ENCODE measurements at regions not wholly inside any gene's neighbourhood (a gene's known extent, or its start where the extent isn't known, plus 50 kb on each side); places are given as distances from the start of the nearest gene placed in this dataset.
"Not testable (repeated sequence)": the region's sequence is repeated elsewhere in the genome, so short reads cannot be mapped to it uniquely, and the experiment has no call there.

DNA sequence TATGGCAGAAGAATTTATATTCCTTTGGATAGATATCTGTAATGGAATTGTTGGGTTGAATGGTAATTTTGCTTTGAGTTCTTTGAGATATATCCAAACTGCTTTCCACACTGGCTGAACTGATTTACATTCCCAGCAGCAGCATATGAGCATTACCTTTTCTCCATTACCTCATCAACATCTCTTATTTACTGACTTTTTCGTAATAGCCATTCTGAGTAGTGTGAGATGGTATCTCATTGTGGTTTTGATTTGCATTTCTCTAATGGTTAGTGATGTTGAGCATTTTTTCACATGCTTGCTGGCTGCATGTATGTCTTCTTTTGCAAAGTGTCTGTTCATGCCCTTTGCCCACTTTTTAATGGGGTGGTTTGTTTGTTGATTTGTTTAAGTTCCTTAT, 404.5 kb downstream of the SUCLG1 start:
- DNase-seq, result not testable (repeated sequence)

DNA sequence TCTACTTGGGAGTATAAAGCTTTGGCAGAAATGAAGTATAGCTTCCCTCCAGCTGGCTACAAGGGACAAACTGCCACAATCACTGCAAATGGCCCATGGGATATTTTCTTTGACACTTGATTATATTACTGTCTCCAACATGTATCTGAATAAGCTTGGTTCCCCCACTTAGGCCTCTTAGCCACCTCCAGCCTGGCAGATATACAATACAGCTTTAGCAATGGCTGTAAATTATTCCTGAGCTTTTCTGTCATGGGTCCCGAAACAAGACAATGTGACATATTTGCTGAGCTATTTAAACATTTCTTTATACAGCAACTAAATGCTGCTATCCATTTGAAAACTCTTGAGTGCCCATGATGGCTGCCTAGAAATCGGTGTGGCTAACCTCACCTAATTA, 406.2 kb downstream of the SUCLG1 start:
- DNase-seq, result no peak

DNA sequence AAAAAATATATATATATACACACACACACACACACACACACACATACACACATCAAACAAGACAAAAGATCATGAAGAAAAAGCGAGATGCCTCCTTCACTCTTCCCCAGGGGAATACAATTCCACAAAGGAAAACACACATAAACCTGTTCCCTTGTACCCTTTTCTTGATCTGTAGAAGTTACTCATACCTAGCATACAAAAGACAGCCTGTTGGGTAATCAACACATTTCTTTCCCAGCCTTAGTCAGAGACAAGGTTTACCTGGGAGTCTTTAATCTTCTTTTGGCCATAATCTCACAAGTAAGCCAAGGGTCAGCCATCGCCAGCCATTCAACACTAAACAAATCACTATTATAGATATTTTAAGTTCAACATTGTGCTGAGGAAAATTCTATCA, 407.0 kb downstream of the SUCLG1 start:
- DNase-seq, result no peak

DNA sequence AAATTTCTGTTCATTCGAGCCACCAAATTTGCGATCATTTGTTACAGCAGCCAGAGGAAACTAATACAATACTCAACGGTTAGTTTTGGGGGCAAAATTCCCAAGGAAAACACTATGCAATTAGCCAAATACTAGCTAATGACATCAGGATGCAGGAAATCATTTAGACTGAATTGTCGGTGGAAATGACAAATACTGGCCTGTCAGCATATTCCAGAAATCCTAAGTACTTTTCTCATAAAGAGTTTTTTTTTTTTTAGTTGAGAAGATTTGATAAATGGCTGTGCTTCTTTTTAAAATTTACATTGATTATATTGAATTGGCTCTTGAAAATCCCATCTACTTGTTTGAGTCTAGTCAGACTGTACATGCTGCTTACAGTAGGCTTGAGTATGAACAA, 410.1 kb downstream of the SUCLG1 start:
- no peak for DNase-seq

DNA sequence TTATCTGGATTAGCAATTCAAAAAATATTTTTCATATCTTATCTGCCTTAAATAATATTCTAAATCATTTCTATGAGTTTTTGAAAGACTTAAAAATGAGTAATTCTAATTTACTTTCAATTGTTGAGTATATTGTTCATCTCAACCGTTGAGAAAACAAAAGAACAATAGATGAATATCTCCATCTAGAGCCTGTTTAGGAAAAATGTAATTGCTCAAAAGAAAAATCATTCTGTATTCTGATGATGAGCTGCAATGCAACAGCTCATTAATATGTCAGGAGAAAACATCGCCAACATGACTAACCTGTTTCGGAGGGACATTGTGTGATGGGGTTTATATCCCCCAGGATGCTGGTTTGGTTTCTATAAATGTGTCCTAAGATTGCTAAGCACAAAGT, 417.6 kb downstream of the SUCLG1 start:
- no peak for DNase-seq

DNA sequence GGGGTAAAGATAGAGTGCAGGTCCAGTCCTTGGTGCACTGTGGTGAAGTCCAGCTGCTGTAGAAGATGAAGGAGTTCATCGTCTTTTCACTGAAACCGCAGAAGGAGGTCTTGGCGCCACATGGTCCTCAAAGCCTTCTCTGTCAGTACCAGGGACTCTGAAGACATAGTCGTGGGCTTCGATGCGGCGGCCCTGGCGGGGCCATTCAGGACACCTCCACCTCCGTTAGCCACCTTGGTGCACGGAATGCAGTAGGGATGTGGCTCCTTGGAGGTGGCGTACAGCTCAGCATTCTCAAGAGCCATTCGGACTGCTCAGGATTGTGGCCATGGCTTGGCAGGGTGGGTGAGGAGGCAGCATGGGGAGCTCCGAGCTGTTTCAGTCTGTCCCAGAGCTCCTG, 418.8 kb downstream of the SUCLG1 start:
- DNase-seq, result no peak

DNA sequence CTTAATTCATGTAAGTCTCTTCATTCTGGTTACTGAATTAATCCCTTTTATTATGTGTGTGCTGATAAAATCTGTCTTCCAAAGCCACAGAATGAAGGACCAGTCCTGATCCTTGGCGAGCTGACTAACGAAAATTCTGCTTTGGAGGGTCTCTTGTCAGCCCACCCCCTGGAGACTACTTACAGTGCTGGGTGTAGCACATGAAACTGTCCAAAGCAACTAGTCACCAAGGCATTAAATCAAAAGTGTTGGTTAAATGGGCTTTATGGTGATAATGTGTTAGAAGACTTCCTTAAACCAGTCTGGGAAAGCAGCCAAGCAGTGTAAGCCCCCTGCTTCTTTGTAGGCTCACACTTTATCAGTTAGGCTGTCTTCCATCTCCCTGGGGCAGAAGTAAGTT, 420.2 kb downstream of the SUCLG1 start:
- no peak for DNase-seq

DNA sequence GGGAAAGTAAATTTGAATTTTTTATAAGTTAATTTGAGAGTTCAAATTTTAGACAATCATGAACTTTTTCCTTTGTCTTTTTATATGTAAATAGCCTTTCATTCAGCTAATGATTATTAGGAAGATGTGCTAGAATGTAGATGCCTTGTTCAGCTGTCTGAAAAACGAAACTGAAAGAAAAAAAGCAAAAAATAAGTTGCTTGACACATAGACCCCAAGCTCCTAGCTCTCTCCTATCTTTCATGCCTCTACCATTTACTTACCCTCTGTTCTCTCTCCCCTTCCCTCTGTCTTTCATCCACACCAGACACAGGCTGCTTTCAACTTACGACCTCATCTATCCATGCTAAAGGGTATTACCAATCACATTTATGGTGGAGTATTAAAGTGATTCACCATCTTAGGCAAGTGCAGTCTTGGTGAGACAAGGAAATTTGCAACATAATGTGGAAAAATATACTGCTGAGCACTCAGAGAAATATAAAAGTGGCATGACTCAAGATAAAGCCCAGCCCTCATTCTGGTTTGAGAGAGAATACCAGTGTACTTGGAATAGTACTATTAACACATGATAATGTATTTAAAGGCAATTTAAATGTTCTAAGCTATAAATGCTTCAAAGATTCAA, 425.6 kb downstream of the SUCLG1 start:
- no peak for DNase-seq

DNA sequence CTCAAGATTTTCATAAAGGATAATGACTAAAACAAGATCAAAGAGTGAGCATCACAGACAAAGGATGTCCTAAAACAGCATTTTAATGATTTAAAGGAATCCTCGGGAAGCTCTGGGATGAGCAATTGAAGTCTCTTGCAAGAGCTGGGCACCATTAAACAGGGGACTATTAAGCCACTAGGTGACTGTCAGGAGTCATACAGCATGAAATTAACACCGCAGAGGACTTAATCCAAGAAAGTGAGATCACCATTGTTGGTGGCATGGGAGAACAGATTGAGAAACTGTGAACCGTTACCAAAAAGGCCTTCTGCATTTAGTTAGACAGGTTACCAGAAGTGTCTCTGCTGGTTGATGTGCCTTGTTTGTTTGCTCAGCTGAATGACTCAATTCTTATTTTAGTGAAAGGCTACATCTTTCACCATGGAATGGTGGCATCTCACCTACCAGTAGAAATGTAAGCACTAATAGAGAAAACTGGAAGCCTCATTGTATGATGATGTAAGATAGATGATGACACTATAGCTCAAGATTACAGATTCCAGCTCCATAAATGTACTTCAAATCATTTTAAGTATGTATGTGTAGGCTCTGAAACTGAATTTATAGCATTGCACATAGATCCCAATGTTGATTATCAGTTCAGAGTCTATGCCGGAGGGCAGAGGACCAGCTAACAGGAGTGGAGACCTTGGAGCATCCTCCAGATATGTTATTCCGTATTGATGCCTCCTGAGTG, 427.6 kb downstream of the SUCLG1 start:
- no peak for DNase-seq

DNA sequence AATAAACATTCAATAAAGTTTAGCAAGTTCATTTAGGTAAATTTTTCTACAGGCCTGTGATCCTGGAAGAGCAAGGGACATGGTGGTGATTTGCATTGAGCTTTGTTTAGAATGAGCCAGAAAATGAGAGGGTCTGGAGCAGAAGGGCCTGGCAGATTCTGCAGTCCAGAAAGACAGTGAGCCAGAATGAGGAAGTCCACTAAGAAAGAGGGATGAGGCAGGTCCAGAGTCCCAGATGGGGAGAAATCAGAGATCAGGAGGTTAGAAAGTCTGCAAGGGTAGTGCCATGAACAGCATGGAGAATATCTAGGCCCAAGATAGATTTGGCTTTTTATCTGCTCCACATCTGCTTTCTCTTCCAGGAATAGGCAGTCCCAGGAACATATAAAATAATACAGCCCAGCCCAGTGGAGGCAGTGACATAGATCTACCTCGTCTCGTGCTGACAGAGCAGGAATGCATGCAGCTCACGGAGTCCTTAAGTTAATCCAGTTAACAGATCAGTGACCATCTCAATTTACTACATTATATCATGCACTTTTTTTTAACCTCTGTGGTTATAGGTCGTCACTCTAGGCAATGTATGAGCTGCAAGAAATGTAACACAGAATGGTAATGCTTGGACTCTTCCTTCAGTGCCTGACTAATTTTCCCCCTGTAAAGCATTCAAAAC, 429.0 kb downstream of the SUCLG1 start:
- no peak for DNase-seq

DNA sequence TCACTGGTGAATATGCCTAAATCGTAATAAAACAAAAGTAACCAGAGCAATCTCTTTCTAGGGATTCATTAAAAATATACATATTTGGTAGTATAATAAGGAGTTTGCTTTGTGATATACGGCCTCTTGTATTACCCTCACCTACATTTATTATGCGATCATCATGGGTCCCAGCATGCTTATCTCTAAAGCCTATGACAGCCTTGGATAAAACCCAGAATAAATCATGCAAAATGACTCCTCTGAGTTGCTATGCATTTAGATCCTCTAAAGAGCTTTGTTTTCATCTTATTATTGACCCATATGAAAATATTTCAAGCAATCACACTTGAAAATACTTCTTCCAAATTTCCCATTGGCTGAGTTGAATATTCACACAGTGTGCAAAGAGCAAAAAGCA, 432.3 kb downstream of the SUCLG1 start:
- no peak for DNase-seq

DNA sequence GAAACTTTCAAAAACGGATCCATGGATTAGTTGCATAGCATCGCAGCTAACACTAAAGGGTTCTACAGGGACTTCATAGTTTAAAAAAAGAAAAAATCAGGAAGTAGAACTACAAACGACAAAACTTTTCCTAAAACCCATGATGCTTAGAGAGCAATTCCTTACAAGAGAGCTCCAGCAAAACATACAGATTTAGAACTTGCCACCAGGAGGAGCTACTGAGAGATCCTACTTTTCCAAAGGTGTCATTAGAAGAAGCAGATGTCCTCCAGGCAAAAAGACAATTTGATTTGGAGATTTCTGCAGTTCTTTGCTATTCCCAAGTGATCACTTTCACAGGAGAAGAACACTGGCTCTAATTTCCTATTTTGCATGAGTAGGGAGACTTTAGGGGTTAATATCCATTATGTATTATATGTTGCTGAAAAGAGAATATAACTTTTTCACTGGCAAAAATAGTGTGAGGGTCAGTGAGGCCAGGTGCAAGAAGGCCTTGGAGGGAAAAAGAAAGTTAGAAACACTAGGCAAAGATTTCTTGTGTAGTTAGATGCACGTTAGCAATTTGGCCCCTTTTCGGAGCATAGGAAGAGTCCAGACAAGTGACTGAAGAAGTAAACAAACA, 436.2 kb downstream of the SUCLG1 start:
- peak in 8 of 51 donors; percentile 0 to 22 (median 4) for DNase-seq

DNA sequence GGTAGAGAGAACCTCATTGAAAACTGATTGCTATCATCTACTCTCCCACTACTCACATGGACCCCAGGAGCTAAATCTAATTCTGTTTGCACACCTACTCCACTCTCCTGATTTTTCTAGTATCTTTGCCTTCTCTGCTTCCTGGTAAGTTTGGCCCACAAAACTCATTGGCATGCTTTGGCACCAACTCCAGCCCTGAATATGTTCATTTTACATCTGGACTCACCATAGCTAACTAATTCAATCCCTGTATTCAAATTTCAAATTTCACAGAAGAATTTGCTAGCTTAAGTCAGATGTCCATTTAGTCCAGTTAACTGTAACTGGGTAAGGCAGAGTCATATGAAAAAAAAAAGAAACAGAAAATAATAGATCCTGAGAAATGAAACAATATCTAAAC, 442.1 kb downstream of the SUCLG1 start:
- no peak for DNase-seq

DNA sequence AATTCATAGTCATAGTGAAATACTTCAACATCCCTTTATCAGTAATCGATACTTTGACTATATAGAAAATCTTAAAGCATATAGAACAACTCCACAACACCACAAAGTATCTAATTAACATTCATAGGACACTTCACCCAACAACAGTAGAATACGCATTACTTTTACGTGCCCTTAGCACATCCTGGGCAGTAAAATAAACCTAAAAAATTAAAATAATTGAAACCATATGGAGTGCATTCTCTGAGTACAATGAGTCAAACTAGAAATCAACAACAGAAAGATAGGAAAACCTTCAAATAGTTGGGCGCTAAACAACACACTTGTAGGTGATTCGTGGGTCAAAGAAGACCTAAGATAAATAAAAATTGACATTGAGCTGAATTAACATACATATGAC, 442.9 kb downstream of the SUCLG1 start:
- DNase-seq, result no peak

DNA sequence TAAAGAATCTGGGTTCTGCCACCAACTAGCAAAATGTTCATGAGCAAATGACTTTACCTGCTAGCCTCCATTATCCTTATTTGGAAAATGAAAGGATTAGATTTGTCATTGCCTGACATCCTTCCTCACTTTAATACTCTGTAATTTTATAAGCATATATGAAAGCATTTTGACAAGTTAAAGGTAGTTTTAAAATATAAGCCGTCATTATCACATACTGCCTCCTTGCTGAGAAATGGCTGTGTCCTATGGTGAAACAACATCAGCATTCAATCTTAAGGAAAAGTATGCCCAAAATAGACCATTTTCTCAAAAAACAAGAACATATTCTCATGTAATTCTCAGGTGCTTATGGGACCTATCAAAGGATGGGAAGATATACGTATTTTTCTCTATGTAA, 461.2 kb downstream of the SUCLG1 start:
- no peak for DNase-seq

DNA sequence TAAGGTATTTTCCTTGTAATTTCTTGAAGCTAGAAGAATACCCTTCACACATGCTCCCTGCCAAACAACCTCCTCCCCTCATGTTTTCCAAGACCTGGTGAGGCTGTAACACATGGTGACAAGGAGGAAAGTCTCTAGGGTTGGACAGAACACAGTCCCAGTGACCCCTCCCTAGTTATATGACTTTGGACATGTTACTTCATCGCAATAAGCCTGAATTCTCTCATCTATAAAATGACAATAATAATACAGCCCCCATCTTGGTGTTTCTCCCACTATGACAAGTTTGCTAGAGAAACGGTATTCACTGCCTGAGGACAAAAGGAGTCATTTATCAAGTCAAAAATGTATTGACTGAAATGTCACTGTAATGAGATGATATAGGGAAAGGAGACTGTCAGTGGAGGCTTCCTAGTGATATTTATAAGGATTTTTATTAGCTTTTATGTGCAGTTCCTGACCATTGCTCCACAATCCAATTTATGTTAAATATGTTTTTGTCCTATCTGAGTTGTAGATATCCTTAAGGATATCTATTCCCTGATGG, 464.4 kb downstream of the SUCLG1 start:
- DNase-seq, result no peak

DNA sequence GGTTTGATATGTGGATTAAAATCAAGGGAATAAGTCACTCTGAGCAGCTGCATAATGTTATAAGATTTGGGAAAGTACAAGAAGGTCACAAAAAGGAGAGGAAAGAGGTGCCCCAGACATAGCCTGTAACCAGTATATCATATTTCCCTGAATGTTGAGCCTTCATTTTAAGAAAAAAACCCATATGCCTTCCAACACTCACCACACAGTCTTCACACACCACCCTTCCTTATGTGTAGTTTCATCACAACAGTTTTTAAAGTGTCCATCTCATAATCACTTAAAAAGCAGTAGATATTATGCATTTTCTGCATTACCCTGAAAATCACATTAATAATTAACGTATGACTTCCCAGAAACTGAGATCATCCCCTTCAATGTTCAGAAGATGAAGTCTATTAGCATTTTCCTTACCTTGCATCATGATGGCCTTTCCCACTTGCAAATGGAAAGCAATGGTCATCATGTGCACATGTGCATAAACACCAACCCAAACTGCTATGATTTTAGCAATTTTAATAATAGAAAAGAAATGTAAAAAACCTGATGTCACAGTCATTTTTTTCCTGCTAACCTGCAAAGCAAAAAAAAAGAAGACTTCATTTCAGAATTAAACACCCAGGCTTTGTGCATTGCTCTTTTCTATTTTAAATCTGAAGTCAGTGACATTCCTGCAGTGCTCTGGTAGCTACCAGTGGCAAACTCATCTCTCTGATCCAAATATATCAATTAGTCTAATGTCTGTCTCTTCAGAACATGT, 465.0 kb downstream of the SUCLG1 start:
- DNase-seq, result no peak

DNA sequence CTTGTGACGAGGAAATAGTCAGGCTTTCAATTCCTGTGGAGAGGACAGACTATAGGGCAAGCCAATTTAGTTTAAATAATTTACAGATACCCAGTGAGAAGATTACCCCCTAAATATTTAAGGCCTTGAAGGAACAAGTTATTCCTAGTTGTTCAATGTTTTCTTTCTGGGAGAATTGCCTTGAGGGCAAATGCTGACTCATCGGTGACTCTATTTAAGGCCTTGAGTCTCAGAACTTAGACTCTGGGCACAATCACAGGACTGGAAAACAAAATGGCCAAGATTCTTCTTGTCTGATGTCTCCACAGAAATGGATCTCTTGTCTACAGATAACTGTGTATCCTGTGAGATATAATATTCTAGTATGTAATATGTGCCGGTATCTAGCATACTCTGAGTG, 467.1 kb downstream of the SUCLG1 start:
- no peak for DNase-seq

DNA sequence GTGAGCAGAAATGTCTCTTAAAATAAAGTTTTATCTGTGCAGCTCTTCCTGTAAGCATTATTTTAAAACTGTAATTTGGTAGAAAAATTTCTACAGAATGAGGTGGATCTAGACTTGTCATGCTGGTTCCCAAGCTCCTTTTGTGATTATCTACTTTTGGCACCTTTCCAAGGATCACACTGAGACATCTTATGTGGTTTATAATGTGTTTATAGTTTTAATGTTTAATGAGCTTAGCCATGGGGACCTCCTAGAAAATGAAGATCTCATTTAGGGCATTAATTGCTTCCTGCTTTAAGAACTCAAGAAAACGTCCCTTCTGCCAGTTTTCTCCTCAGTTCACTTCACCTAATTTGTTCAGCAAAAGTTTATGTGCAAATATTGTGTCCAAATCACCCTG, 468.4 kb downstream of the SUCLG1 start:
- DNase-seq, result no peak

DNA sequence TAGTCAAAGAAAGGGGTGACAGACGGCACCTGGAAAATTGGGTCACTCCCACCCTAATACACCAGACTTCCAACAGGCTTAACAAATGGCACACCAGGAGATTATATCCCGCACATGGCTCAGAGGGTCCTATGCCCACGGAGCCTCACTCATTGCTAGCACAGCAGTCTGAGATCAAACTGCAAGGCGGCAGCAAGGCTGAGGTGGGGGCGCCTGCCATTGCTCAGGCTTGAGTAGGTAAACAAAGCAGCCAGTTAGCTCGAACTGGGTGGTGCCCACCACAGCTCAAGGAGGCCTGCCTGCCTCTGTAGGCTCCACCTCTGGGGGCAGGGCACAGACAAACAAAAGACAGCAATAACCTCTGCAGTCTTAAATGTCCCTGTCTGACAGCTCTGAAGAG, 482.5 kb downstream of the SUCLG1 start:
- not testable (repeated sequence) for DNase-seq

DNA sequence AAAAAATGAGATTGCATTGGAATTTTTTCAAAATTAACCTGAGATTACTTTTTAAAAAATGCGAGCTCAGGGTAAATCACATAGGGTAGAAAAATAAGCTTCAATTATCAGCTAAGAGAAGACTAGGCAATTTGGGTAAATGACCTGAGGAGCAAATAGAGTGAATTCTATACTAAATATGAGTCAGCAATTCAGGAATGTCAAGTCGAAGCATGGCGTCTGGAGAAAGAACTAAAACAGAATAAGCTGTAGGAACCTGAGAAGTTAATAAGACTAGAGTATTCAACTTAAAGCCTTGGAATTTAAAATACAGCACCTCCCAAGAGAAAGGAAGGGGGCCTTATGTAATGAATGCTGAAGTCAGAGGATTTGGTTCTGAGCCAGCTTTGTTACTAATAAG, 487.0 kb downstream of the SUCLG1 start:
- no peak for DNase-seq

DNA sequence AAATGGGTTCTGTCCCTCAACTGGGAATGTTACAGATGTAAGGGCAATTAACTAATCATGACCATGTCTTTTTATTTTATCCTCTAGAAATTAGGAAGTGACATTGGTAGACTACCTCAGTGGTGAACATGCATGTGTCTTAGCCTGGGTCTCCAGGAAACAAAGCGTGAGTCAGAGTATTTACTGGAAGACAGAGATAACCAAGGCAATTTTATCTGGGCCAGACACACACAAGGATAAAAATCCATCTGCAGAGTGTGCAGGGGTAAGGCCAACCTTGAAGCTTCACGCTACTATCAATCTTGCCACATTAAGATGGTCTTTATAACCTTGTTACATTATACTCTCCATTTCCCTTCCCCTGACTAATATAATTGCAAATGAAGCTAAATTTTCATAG, 487.5 kb downstream of the SUCLG1 start:
- no peak for DNase-seq

Measured in hypothalamus (tissue), 51 donors.